ENCODE measurements at regions not wholly inside any gene's neighbourhood (a gene's known extent, or its start where the extent isn't known, plus 50 kb on each side); places are given as distances from the start of the nearest gene placed in this dataset.

GRCh38 chr13:109330123-109330522, 456.3 kb downstream of the IRS2 start:
- TF ChIP-seq CTCF (IDR thresholded peaks at IDR 0.05; ENCODE audit: borderline replicate concordance, extremely low read depth, low read length, poor library complexity, severe bottlenecking): no peak
- no peak for TF ChIP-seq EZH2 (IDR thresholded peaks at IDR 0.05; ENCODE audit: borderline replicate concordance, low read depth, low read length, severe bottlenecking)

All from DND-41 (cell line).